Activated B cell treated with CpG ODN at 0.5 μM for 24 hours (primary cell): ENCODE measurements at regions not wholly inside any gene's neighbourhood (a gene's known extent, or its start where the extent isn't known, plus 50 kb on each side); places are given as distances from the start of the nearest gene placed in this dataset.

Source experiments
- ATAC-seq: fragments of 200-7000 bp; cut with Tn5 transposase; one replicate; pipeline ENCODE4 v1.10.0; 2021; ENCODE audit warnings: low read depth, mild to moderate bottlenecking, moderate library complexity
- CTCF ChIA-PET: fragments of 350-600 bp; sonication (Branson Sonifier 250); formaldehyde crosslinking; loops from one replicate; lab custom pipeline; 2021; ENCODE audit warnings: antibody characterized with exemption; lab: Charles Lee
- POLR2A ChIA-PET: fragments of 350-600 bp; sonication (Branson Sonifier 250); formaldehyde crosslinking; loops from one replicate; lab custom pipeline; 2021; ENCODE audit warnings: antibody characterized with exemption; lab: Charles Lee
- DNase-seq: peaks from one replicate; pipeline ENCODE4 v3.0.0; 2022
- H3K27ac Mint-ChIP-seq: one replicate; pipeline ENCODE4 v1.8.0; 2020; ENCODE audit warnings: mixed read lengths
- H3K27me3 Mint-ChIP-seq: one replicate; pipeline ENCODE4 v1.8.0; 2021; ENCODE audit warnings: mixed read lengths
- H3K36me3 Mint-ChIP-seq: one replicate; pipeline ENCODE4 v1.8.0; 2021; ENCODE audit warnings: low read depth, mixed read lengths
- H3K4me1 Mint-ChIP-seq: one replicate; pipeline ENCODE4 v1.8.0; 2021; ENCODE audit warnings: mixed read lengths
- H3K4me3 Mint-ChIP-seq: one replicate; pipeline ENCODE4 v1.8.0; 2020; ENCODE audit warnings: mild to moderate bottlenecking, mixed read lengths
- H3K9me3 Mint-ChIP-seq: one replicate; pipeline ENCODE4 v1.8.0; 2020; ENCODE audit warnings: mixed read lengths
- intact Hi-C: fragments of 100-400 bp; cut with micrococcal nuclease; formaldehyde crosslinking; loops from one replicate; pipeline ENCODE4 v1.15.1; 2024
- TF ChIP-seq, protein P1 (sequence below): fragments of 200-600 bp; IDR thresholded peaks from one replicate; pipeline ENCODE4 v1.8.0; 2022; ENCODE audit warnings: antibody characterized with exemption, mild to moderate bottlenecking

DNA sequence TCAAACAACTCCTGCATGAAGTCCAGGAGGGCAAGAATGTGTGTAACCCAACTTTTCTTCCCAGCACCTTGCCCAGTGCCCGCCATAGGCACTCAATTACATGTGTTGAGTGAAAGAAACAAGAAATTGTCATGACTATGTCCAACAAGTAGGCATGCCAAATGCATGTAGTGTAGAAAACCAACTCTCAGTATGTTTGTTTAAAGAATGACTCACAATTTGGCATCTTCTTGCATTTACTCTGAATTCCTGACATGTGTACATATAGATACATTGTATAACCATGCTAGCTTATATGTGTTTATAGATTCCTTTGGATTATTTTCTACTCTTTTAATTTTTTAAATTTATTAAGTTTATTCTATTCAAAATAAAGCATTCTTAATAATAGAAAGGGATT, 305.0 kb downstream of the EFNB2 start:
- Mint-ChIP-seq H3K27ac (no peak overlapping the region), H3K4me3 (no peak overlapping the region), H3K9me3 (peaks cover 2% of the 10 kb centered on the region), H3K4me1 (no peaks in the 10 kb centered on the region), H3K36me3 (no peaks in the 10 kb centered on the region), H3K27me3 (no peaks in the 10 kb centered on the region)
- DNase-seq: no peak
- ChIA-PET POLR2A (no interaction called here), CTCF (no interaction called here)
- ATAC-seq: no peak
- intact Hi-C loops: no loop called here
- TF ChIP-seq, protein P1, sequence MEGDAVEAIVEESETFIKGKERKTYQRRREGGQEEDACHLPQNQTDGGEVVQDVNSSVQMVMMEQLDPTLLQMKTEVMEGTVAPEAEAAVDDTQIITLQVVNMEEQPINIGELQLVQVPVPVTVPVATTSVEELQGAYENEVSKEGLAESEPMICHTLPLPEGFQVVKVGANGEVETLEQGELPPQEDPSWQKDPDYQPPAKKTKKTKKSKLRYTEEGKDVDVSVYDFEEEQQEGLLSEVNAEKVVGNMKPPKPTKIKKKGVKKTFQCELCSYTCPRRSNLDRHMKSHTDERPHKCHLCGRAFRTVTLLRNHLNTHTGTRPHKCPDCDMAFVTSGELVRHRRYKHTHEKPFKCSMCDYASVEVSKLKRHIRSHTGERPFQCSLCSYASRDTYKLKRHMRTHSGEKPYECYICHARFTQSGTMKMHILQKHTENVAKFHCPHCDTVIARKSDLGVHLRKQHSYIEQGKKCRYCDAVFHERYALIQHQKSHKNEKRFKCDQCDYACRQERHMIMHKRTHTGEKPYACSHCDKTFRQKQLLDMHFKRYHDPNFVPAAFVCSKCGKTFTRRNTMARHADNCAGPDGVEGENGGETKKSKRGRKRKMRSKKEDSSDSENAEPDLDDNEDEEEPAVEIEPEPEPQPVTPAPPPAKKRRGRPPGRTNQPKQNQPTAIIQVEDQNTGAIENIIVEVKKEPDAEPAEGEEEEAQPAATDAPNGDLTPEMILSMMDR: no peak

DNA sequence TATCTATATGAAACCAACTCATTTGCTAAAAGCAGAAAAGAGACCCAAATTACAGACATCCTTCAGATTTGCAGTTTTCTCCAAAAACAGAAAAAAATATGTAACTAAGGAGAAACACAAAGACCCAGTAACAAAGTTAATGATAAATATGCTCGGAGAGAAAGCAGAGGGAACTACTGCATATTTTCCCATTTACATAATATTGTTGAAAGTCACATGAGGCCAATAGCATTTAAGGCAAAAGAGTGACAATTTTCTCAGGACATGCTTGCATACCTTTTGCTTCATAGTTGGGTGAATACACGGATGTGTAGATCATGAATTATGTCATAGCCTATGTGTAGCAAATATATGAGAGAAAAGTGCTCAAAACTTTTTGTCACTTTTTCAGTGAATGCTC, 310.3 kb downstream of the EFNB2 start:
- POLR2A ChIA-PET: no interaction called here
- intact Hi-C loops: no loop called here

DNA sequence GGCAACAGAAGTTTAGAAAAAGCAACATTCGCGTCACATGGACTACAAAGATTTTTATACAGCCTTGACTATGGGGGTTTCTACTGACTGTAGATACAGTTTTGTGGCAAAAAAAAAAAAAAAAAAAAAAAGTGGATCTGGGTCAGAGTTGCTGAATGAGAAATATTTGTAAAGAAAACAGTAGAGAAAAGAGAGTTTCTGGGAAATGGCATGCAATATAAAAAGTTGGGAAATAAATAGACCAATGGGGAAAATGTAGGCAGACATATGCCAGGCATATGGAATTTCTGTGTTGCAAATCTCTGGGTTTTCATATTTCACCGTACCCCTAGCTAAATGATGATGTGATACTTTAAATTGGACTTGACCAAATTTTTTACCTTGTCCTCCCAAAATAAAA, 315.3 kb downstream of the EFNB2 start:
- Mint-ChIP-seq H3K4me1 (no peaks in the 10 kb centered on the region), H3K4me3 (no peak overlapping the region), H3K36me3 (no peaks in the 10 kb centered on the region), H3K27me3 (no peaks in the 10 kb centered on the region), H3K27ac (no peak overlapping the region), H3K9me3 (no peaks in the 10 kb centered on the region)
- ChIA-PET POLR2A (no interaction called here), CTCF (no interaction called here)
- TF ChIP-seq, protein P1: no peak
- intact Hi-C loops: no loop called here
- ATAC-seq: no peak
- no peak for DNase-seq

More for the DNA sequence above, 310.3 kb downstream of the EFNB2 start:
- Mint-ChIP-seq H3K4me3 (no peak overlapping the region), H3K9me3 (no peaks in the 10 kb centered on the region), H3K27ac (no peak overlapping the region), H3K4me1 (no peaks in the 10 kb centered on the region), H3K36me3 (no peaks in the 10 kb centered on the region), H3K27me3 (no peaks in the 10 kb centered on the region)
- no peak for ATAC-seq
- DNase-seq: no peak
- CTCF ChIA-PET: no interaction called here
- TF ChIP-seq, protein P1: no peak

DNA sequence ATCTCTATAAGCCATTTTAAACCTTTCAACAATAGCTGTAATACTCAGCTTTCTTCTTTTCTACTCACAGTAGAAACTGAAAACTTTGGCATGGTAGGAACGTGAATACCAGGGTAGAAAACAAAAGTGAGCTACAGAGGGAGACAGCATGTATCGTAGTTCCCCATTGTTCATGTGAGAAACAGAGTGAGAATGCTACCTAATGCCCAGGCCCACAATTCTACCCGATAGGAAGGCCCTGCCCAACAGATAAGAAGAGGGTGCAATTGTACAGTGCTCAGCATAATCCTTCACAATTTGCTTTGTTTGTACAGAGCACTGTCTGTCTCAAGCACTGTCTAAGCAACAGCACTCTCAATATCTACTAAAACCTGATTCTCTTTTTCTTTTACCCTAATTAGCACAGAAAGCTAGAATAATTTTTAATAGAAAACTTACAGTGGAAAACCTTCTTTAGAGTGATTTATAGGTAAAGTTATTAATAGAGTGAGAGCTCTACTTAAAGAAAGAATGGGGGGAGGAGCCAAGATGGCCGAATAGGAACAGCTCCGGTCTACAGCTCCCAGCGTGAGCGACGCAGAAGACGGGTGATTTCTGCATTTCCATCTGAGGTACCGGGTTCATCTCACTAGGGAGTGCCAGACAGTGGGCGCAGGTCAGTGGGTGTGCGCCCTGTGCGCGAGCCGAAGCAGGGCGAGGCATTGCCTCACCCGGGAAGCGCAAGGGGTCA, 322.3 kb downstream of the EFNB2 start:
- Mint-ChIP-seq H3K9me3 (no peaks in the 10 kb centered on the region), H3K27me3 (no peaks in the 10 kb centered on the region), H3K36me3 (no peaks in the 10 kb centered on the region), H3K4me3 (no peak overlapping the region), H3K4me1 (no peaks in the 10 kb centered on the region), H3K27ac (no peak overlapping the region)
- TF ChIP-seq, protein P1: no peak
- ATAC-seq (no peak), DNase-seq (no peak)
- ChIA-PET CTCF (no interaction called here), POLR2A (no interaction called here)
- intact Hi-C loops: no loop called here

DNA sequence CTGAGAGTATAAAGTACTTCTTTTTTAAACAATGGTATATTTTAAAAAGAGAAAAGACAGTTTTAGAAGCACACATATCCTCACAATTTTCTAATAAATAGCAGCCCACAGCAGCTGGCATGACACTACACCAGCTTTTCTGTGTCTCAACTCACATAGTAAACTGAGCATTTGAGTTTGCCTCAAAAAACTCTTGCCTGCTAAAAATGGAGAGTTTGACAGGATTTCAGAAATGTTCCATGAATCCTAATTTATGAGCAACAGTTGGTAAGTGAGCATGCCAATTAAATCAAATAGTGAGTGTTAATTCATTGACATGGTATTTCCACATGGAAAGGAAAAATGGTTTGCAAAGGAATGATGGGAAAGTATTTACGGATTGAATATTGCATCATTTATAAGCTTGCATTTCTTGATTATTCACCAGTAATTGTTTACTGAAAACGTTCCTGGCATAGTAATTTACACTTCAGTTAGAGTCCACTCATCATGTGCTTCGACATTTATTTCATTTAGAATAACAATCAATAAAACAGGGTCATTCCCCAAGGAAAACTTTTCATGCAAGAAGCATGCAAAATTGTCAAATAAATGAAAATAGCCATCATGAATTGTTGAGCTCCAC, 323.0 kb downstream of the EFNB2 start:
- H3K27ac Mint-ChIP-seq: no peak overlapping the region
- intact Hi-C loops: no loop called here
- ChIA-PET CTCF (no interaction called here), POLR2A (no interaction called here)
- H3K36me3 Mint-ChIP-seq: no peaks in the 10 kb centered on the region
- no peaks in the 10 kb centered on the region for H3K9me3 Mint-ChIP-seq
- no peak overlapping the region for H3K4me3 Mint-ChIP-seq
- TF ChIP-seq, protein P1: no peak
- ATAC-seq (no peak), DNase-seq (no peak)
- no peaks in the 10 kb centered on the region for H3K4me1 Mint-ChIP-seq
- no peaks in the 10 kb centered on the region for H3K27me3 Mint-ChIP-seq
